CD8-positive, alpha-beta memory T cell (primary cell): ENCODE measurements at regions not wholly inside any gene's neighbourhood (a gene's known extent, or its start where the extent isn't known, plus 50 kb on each side); places are given as distances from the start of the nearest gene placed in this dataset.
"Not testable (repeated sequence)": the region's sequence is repeated elsewhere in the genome, so short reads cannot be mapped to it uniquely, and the experiment has no call there.

Experiments used
- CTCF ChIA-PET: fragments of 350-600 bp; sonication (Branson Sonifier 250); formaldehyde crosslinking; loops from one replicate; lab custom pipeline; 2021; ENCODE audit warnings: antibody characterized with exemption; lab: Charles Lee
- POLR2A ChIA-PET: fragments of 350-600 bp; sonication (Branson Sonifier 250); formaldehyde crosslinking; loops from one replicate; lab custom pipeline; 2021; ENCODE audit warnings: antibody characterized with exemption; lab: Charles Lee
- DNase-seq, 5 donors: peaks; one replicate each; pipeline versions ENCODE4 v3.0.0 to v3.0.0-alpha.2; 2020 to 2022; ENCODE audit warnings: mixed read lengths in 1 of 5
- H3K27ac ChIP-seq: one replicate; pipeline ENCODE4 v1.7.0; 2013; ENCODE audit warnings: low read depth, mild to moderate bottlenecking, low read length, moderate library complexity
- H3K27me3 ChIP-seq: 2 replicates; pipeline ENCODE4 v1.7.0; 2013; ENCODE audit warnings: low read length, mild to moderate bottlenecking; ENCODE audit not compliant: insufficient read depth, poor library complexity, severe bottlenecking
- H3K36me3 ChIP-seq: 2 replicates; pipeline ENCODE4 v1.7.0; 2013; ENCODE audit warnings: mild to moderate bottlenecking, low read length, moderate library complexity; ENCODE audit not compliant: insufficient read depth
- H3K4me1 ChIP-seq: 2 replicates; pipeline ENCODE4 v1.7.0; 2013; ENCODE audit warnings: mild to moderate bottlenecking, low read length, moderate library complexity; ENCODE audit not compliant: insufficient read depth
- H3K4me3 ChIP-seq: 2 replicates; pipeline ENCODE4 v1.7.0; 2013; ENCODE audit warnings: mild to moderate bottlenecking, low read length
- H3K9me3 ChIP-seq: 2 replicates; pipeline ENCODE4 v1.7.0; 2013; ENCODE audit warnings: mild to moderate bottlenecking, low read length
- H3K27ac Mint-ChIP-seq, 8 donors: one replicate each; pipeline ENCODE4 v1.8.0; 2020 to 2021; ENCODE audit warnings: mixed read lengths in 8 of 8, mild to moderate bottlenecking in 6 of 8, inconsistent platforms in 3 of 8, moderate library complexity in 3 of 8
- H3K27me3 Mint-ChIP-seq, 2 donors: one replicate each; pipeline ENCODE4 v1.8.0; 2020 to 2021; ENCODE audit warnings: mixed read lengths in 2 of 2, mild to moderate bottlenecking in 1 of 2, moderate library complexity in 1 of 2
- H3K36me3 Mint-ChIP-seq, 3 donors: one replicate each; pipeline ENCODE4 v1.8.0; 2020 to 2021; ENCODE audit warnings: mixed read lengths in 3 of 3, inconsistent platforms in 1 of 3, mild to moderate bottlenecking in 1 of 3
- H3K4me1 Mint-ChIP-seq, 3 donors: one replicate each; pipeline ENCODE4 v1.8.0; 2020 to 2021; ENCODE audit warnings: mixed read lengths in 3 of 3, inconsistent platforms in 1 of 3, mild to moderate bottlenecking in 1 of 3
- H3K4me3 Mint-ChIP-seq, 7 donors: one replicate each; pipeline ENCODE4 v1.8.0; 2020 to 2021; ENCODE audit warnings: mixed read lengths in 7 of 7, mild to moderate bottlenecking in 6 of 7, moderate library complexity in 4 of 7, inconsistent platforms in 2 of 7
- H3K9me3 Mint-ChIP-seq, 5 donors: one replicate each; pipeline ENCODE4 v1.8.0; 2020 to 2022; ENCODE audit warnings: mixed read lengths in 5 of 5, mild to moderate bottlenecking in 3 of 5, moderate library complexity in 2 of 5, inconsistent platforms in 1 of 5

DNA sequence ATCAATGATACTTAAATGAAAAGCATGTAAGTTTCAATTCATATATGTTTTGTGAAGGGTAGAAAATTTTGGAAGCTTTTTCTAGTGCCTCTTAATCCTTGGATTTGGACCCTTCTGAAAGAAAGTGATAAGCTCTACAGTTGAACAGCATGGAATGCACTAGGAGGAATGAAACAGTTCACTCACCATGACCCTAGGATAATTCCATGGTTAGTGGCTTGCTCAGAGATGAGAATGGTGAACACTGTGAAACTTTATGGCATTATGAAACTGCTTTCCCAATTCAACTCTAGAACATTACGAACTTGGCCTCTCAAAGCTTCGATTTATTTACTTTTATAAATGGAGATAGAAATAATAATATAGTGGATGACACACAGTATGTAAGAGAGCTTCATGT, 88.9 kb upstream of the FAT4 start:
- ChIA-PET CTCF (no interaction called here), POLR2A (no interaction called here)
- DNase-seq: no peak
- Histone ChIP-seq H3K27ac (no peak overlapping the region), H3K27me3 (no peaks in the 10 kb centered on the region), H3K36me3 (no peaks in the 10 kb centered on the region), H3K4me1 (no peaks in the 10 kb centered on the region), H3K4me3 (no peak overlapping the region), H3K9me3 (no peaks in the 10 kb centered on the region)
- H3K27me3 Mint-ChIP-seq: no peaks in the 10 kb centered on the region
- H3K36me3 Mint-ChIP-seq: no peaks in the 10 kb centered on the region
- H3K9me3 Mint-ChIP-seq: peaks cover 0 to 9% (median 4%) of the 10 kb centered on the region in 5 donors
- H3K4me3 Mint-ChIP-seq: no peak overlapping the region
- no peaks in the 10 kb centered on the region for H3K4me1 Mint-ChIP-seq
- H3K27ac Mint-ChIP-seq: no peak overlapping the region

DNA sequence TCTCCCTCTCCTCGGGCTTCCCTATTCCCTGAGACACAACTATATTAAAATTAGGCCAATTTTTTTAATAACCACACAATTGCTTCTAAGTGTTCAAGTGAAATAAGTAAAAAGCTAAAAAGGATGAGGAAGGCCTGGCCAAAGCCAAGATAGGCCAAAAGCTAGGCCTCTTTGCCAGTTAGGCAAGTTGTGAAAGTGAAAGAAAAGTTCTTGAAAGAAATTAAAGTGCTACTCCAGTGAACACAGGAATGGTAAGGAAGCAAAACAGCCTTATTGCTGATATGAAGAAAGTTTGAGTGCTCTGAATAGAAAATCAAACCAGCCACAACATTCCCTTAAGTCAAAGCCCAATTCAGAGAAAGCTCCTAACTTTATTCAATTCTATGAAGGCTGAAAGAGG, 114.2 kb upstream of the FAT4 start:
- peaks cover 0 to 16% (median 5%) of the 10 kb centered on the region in 5 donors for H3K9me3 Mint-ChIP-seq
- H3K4me3 Mint-ChIP-seq: no peak overlapping the region

DNA sequence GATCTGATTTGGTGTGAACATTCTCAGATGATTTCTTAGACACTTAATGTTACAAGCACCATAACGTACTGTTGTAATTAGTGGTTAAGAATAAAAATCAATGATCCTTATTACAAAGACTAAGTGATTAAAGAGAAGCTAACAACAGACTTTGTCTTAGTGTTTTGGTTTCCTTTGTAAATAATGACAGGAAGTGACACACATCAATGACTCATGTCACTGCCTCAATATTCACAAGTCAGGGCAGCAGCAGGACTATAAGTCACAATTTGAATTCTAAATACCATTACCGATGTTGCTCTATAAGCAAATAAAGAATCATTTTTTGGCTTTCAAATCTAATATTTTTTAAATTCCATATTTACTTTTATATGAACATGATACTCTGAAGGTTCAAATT, 115.8 kb upstream of the FAT4 start:
- Mint-ChIP-seq H3K4me1 (no peaks in the 10 kb centered on the region), H3K36me3 (no peaks in the 10 kb centered on the region), H3K9me3 (peaks cover 0 to 16% (median 6%) of the 10 kb centered on the region in 5 donors), H3K27me3 (no peaks in the 10 kb centered on the region), H3K27ac (no peak overlapping the region), H3K4me3 (no peak overlapping the region)
- H3K4me1 ChIP-seq: no peaks in the 10 kb centered on the region
- ChIA-PET CTCF (no interaction called here), POLR2A (no interaction called here)
- no peak overlapping the region for H3K27ac ChIP-seq
- no peak overlapping the region for H3K4me3 ChIP-seq
- no peaks in the 10 kb centered on the region for H3K9me3 ChIP-seq
- H3K36me3 ChIP-seq: no peaks in the 10 kb centered on the region
- H3K27me3 ChIP-seq: no peaks in the 10 kb centered on the region
- no peak for DNase-seq

More for the DNA sequence above, 114.2 kb upstream of the FAT4 start:
- Histone ChIP-seq H3K27me3 (no peaks in the 10 kb centered on the region), H3K4me3 (no peak overlapping the region), H3K9me3 (no peaks in the 10 kb centered on the region), H3K27ac (no peak overlapping the region), H3K4me1 (no peaks in the 10 kb centered on the region), H3K36me3 (no peaks in the 10 kb centered on the region)
- ChIA-PET POLR2A (no interaction called here), CTCF (no interaction called here)
- H3K36me3 Mint-ChIP-seq: no peaks in the 10 kb centered on the region
- H3K4me1 Mint-ChIP-seq: no peaks in the 10 kb centered on the region
- no peak overlapping the region for H3K27ac Mint-ChIP-seq
- DNase-seq: no peak
- no peaks in the 10 kb centered on the region for H3K27me3 Mint-ChIP-seq

DNA sequence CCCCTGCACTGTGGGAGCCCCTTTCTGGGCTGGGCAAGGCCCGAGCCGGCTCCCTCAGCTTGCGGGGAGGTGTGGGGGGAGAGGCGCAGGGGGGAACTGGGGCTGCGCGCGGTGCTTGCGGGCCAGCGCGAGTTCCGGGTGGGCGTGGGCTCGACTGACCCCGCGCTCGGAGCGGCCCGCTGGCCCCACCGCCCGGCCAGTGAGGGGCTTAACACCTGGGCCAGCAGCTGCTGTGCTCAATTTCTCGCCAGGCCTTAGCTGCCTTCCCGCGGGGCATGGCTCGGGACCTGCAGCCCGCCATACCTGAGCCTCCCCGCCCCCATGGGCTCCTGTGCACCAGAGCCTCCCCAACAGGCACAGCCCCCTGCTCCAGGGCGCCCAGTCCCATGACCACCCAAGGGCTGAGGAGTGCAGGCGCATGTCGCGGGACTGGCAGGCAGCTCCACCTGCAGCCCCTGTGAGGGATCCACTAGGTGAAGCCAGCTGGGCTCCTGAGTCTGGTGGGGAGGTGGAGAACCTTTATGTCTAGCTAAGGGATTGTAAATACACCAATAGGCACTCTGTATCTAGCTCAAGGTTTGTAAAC, 122.8 kb upstream of the FAT4 start:
- H3K4me1 Mint-ChIP-seq, H3K27ac Mint-ChIP-seq, H3K27me3 ChIP-seq, H3K9me3 ChIP-seq, H3K4me1 ChIP-seq, POLR2A ChIA-PET, H3K27ac ChIP-seq, H3K4me3 Mint-ChIP-seq, DNase-seq, H3K4me3 ChIP-seq, H3K36me3 ChIP-seq, H3K27me3 Mint-ChIP-seq, H3K36me3 Mint-ChIP-seq, CTCF ChIA-PET: not testable (repeated sequence)
- H3K9me3 Mint-ChIP-seq: peaks cover 0 to 12% (median 5%) of the 10 kb centered on the region in 5 donors

DNA sequence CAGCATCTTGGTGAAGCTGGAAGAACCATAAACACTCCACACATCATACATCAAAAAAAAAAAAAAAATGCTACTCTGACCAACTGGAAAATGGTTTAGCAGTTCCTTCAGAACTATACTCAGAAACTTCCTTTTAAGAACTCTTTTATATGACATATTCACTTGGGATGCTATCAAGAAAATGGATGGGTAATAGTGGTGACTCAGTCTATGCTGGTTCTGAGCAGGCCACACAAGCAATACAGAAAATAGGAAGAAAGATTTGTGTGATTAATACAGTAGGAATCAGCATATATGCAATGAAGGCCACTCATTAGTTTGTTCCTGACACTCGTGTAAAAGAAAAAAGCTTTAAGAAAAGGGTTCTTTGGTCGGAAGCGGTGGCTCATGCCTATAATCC, 123.5 kb upstream of the FAT4 start:
- DNase-seq: no peak
- ChIA-PET POLR2A (no interaction called here), CTCF (no interaction called here)

DNA sequence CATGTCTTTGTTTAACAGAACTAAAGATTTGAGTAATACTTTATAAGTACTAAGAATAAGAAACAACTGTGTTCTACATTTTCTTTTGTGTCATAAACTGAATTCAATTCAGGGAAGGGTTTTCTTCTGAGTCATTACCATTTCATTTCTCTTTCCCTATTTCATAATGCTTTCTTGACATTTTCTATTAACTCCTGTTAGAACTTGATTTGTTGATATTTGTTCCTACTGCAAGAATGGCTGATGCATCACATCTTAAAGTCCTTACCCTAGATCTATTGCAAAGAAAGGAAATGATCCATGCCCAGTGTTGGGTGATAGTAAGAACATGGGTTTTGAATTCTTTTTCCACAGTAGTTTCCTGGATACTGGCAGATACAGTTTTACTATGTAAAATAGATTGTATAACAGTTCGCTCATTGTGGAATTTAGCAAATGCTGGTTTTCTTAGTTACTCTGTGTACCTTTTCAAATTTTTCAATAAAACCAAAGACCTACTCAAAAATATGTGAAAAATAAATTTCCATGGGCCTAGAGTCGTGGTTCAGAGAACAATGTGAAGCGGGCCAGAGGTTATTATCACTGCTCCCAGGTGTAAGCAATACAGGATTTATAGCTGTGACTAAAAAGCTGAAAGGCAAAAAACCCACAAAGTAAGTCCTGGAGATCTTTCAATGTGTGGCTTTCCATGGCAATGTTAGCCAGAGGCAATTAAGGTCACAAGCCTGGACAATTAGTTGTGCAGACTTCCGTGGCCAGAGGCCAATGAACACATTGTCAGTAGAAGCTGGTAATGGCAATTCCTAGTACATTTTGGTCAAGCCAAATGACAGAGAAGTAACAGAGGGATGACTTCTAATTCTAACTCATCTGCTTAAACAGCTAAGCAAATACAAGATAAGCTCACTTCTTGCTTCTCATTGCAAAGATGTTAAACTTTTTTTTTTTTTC, 127.3 kb upstream of the FAT4 start:
- Mint-ChIP-seq H3K27me3 (no peaks in the 10 kb centered on the region), H3K9me3 (peaks cover 0 to 8% (median 5%) of the 10 kb centered on the region in 5 donors), H3K36me3 (no peaks in the 10 kb centered on the region), H3K4me3 (no peak overlapping the region), H3K4me1 (no peaks in the 10 kb centered on the region), H3K27ac (no peak overlapping the region)
- H3K9me3 ChIP-seq: no peaks in the 10 kb centered on the region
- no peaks in the 10 kb centered on the region for H3K27me3 ChIP-seq
- H3K4me1 ChIP-seq: no peaks in the 10 kb centered on the region
- H3K4me3 ChIP-seq: no peak overlapping the region
- no peak overlapping the region for H3K27ac ChIP-seq
- DNase-seq: no peak
- CTCF ChIA-PET: no interaction called here
- POLR2A ChIA-PET: no interaction called here
- no peaks in the 10 kb centered on the region for H3K36me3 ChIP-seq

More for the DNA sequence above, 123.5 kb upstream of the FAT4 start:
- H3K27ac Mint-ChIP-seq: no peak overlapping the region
- H3K4me1 Mint-ChIP-seq: no peaks in the 10 kb centered on the region
- H3K27ac ChIP-seq: no peak overlapping the region
- H3K4me3 Mint-ChIP-seq: no peak overlapping the region
- H3K4me3 ChIP-seq: no peak overlapping the region
- peaks cover 0 to 10% (median 5%) of the 10 kb centered on the region in 5 donors for H3K9me3 Mint-ChIP-seq
- no peaks in the 10 kb centered on the region for H3K36me3 ChIP-seq
- H3K36me3 Mint-ChIP-seq: no peaks in the 10 kb centered on the region
- no peaks in the 10 kb centered on the region for H3K27me3 Mint-ChIP-seq
- no peaks in the 10 kb centered on the region for H3K9me3 ChIP-seq
- H3K27me3 ChIP-seq: no peaks in the 10 kb centered on the region
- no peaks in the 10 kb centered on the region for H3K4me1 ChIP-seq

DNA sequence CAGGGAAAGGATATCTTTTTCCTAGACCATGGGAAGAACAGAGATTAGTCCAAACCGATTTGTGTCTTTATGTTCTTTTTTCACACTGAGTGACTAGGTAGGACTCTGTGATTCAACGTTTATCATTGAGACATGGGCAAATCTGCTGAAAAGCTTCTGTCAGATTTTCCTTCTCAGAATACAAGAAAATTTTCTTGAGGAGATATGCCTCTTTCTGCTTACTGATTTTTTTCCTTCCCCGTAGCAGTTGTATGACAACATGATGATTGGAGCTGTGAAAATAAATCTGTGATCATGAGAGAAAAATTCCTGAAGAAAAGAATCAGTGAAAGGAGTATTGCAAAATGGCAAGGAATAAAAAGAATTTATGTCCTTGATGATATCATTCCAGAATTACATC, 130.6 kb upstream of the FAT4 start:
- Mint-ChIP-seq H3K36me3 (no peaks in the 10 kb centered on the region), H3K9me3 (peaks cover 0 to 22% (median 5%) of the 10 kb centered on the region in 5 donors), H3K27ac (no peak overlapping the region), H3K27me3 (no peaks in the 10 kb centered on the region), H3K4me3 (no peak overlapping the region), H3K4me1 (no peaks in the 10 kb centered on the region)
- H3K4me1 ChIP-seq: no peaks in the 10 kb centered on the region
- no peaks in the 10 kb centered on the region for H3K27me3 ChIP-seq
- CTCF ChIA-PET: no interaction called here
- POLR2A ChIA-PET: no interaction called here
- H3K27ac ChIP-seq: no peak overlapping the region
- no peaks in the 10 kb centered on the region for H3K9me3 ChIP-seq
- no peaks in the 10 kb centered on the region for H3K36me3 ChIP-seq
- no peak overlapping the region for H3K4me3 ChIP-seq
- no peak for DNase-seq

DNA sequence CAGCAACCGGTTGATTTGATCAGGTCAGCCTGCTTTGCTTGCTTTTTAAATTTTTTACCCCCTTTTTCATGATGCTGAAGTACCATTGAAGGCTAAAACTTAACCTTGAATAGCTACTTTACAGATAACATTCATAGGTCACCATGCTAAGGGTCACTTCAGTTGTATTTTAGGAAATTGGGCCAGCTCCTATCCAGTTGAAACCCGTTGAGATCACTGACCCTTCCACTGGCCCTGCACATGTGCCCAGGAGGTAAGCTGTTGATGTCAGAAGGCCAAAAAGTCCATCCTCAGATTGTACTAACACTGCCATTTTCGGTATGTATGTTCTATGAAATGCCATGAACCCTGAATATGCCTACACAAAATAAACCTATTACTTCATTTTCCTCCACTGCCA, 133.0 kb upstream of the FAT4 start:
- no peak overlapping the region for H3K27ac ChIP-seq
- no peaks in the 10 kb centered on the region for H3K4me1 ChIP-seq
- no peaks in the 10 kb centered on the region for H3K27me3 ChIP-seq
- H3K36me3 Mint-ChIP-seq: no peaks in the 10 kb centered on the region
- no peak for DNase-seq
- no peak overlapping the region for H3K27ac Mint-ChIP-seq
- no peaks in the 10 kb centered on the region for H3K9me3 ChIP-seq
- CTCF ChIA-PET: no interaction called here
- H3K4me3 ChIP-seq: no peak overlapping the region
- POLR2A ChIA-PET: no interaction called here
- peaks cover 0 to 20% (median 2%) of the 10 kb centered on the region in 5 donors for H3K9me3 Mint-ChIP-seq
- H3K4me3 Mint-ChIP-seq: no peak overlapping the region
- H3K27me3 Mint-ChIP-seq: no peaks in the 10 kb centered on the region
- H3K4me1 Mint-ChIP-seq: no peaks in the 10 kb centered on the region
- no peaks in the 10 kb centered on the region for H3K36me3 ChIP-seq
